HG02884 (cell line): ENCODE measurements at regions not wholly inside any gene's neighbourhood (a gene's known extent, or its start where the extent isn't known, plus 50 kb on each side); places are given as distances from the start of the nearest gene placed in this dataset.

Experiments
- ATAC-seq: cut with Tn5 transposase; IDR thresholded peaks from one replicate; pipeline ENCODE4 v1.9.1; 2021; ENCODE audit warnings: mild to moderate bottlenecking, moderate library complexity; ENCODE audit not compliant: unreplicated experiment

GRCh38 chr3:34174740-34175139 is 376.3 kb downstream of the PDCD6IP start:
- no peak for ATAC-seq

- no peak for ATAC-seq
Observed at GRCh38 chr3:34175636-34176176, 377.3 kb downstream of the PDCD6IP start.

GRCh38 chr3:34176723-34177122 is 378.3 kb downstream of the PDCD6IP start:
- ATAC-seq, result no peak

- peak; percentile 44 for ATAC-seq
Observed at GRCh38 chr3:34178415-34178814, 380.0 kb downstream of the PDCD6IP start.

- no peak for ATAC-seq
Observed at GRCh38 chr3:34179716-34180115, 381.3 kb downstream of the PDCD6IP start.

- ATAC-seq, result no peak
Observed at GRCh38 chr3:34180532-34180931, 382.1 kb downstream of the PDCD6IP start.

- ATAC-seq, result no peak
Observed at GRCh38 chr3:34183114-34183513, 384.7 kb downstream of the PDCD6IP start.

- ATAC-seq, result no peak
Observed at GRCh38 chr3:34183611-34184340, 385.3 kb downstream of the PDCD6IP start.

GRCh38 chr3:34185301-34185700 is 386.9 kb downstream of the PDCD6IP start:
- ATAC-seq, result no peak

- ATAC-seq, result no peak
Observed at GRCh38 chr3:34189133-34189532, 390.7 kb downstream of the PDCD6IP start.

- ATAC-seq, result no peak
Observed at GRCh38 chr3:34196914-34197313, 398.5 kb downstream of the PDCD6IP start.

GRCh38 chr3:34198309-34198708 is 399.9 kb downstream of the PDCD6IP start:
- peak; percentile 46 for ATAC-seq

GRCh38 chr3:34200576-34200975 is 402.1 kb downstream of the PDCD6IP start:
- peak; percentile 91 for ATAC-seq

- ATAC-seq, result no peak
Observed at GRCh38 chr3:34202975-34203374, 404.5 kb downstream of the PDCD6IP start.

- no peak for ATAC-seq
Observed at GRCh38 chr3:34203386-34203785, 405.0 kb downstream of the PDCD6IP start.

- ATAC-seq, result no peak
Observed at GRCh38 chr3:34207002-34207401, 408.6 kb downstream of the PDCD6IP start.

- no peak for ATAC-seq
Observed at GRCh38 chr3:34207806-34208205, 409.4 kb downstream of the PDCD6IP start.

- ATAC-seq, result no peak
Observed at GRCh38 chr3:34212175-34212574, 413.7 kb downstream of the PDCD6IP start.

- ATAC-seq, result no peak
Observed at GRCh38 chr3:34212656-34213055, 414.2 kb downstream of the PDCD6IP start.

GRCh38 chr3:34213478-34213877 is 415.0 kb downstream of the PDCD6IP start:
- no peak for ATAC-seq

GRCh38 chr3:34216711-34217335 is 418.4 kb downstream of the PDCD6IP start:
- ATAC-seq, result no peak

GRCh38 chr3:34218706-34219385 is 420.4 kb downstream of the PDCD6IP start:
- no peak for ATAC-seq
